Type B pancreatic cell (in vitro differentiated cells): ENCODE measurements at regions not wholly inside any gene's neighbourhood (a gene's known extent, or its start where the extent isn't known, plus 50 kb on each side); places are given as distances from the start of the nearest gene placed in this dataset.

Source experiments
- DNase-seq: peaks from one replicate; pipeline ENCODE4 v3.0.0; 2021; ENCODE audit warnings: mixed read lengths; ENCODE audit not compliant: unreplicated experiment; ENCODE audit errors: extremely low spot score
- H3K27ac Mint-ChIP-seq: 2 replicates; pipeline ENCODE4 v1.8.0; 2021; ENCODE audit warnings: mild to moderate bottlenecking, mixed read lengths
- H3K27me3 Mint-ChIP-seq: 2 replicates; pipeline ENCODE4 v1.8.0; 2021; ENCODE audit warnings: mixed read lengths
- H3K36me3 Mint-ChIP-seq: 2 replicates; pipeline ENCODE4 v1.8.0; 2021; ENCODE audit warnings: mixed read lengths
- H3K4me1 Mint-ChIP-seq: one replicate; pipeline ENCODE4 v1.8.0; 2021; ENCODE audit warnings: mixed read lengths; ENCODE audit not compliant: unreplicated experiment
- H3K4me3 Mint-ChIP-seq: 2 replicates; pipeline ENCODE4 v1.8.0; 2021; ENCODE audit warnings: mild to moderate bottlenecking, mixed read lengths
- H3K9me3 Mint-ChIP-seq: 2 replicates; pipeline ENCODE4 v1.8.0; 2021; ENCODE audit warnings: mixed read lengths
- TF ChIP-seq, protein P1 (sequence below): fragments of 200-600 bp; sonication (generic); conservative IDR thresholded peaks from 2 replicates; pipeline ENCODE4 v1.5.0; 2021; ENCODE audit warnings: antibody characterized with exemption, mild to moderate bottlenecking

DNA sequence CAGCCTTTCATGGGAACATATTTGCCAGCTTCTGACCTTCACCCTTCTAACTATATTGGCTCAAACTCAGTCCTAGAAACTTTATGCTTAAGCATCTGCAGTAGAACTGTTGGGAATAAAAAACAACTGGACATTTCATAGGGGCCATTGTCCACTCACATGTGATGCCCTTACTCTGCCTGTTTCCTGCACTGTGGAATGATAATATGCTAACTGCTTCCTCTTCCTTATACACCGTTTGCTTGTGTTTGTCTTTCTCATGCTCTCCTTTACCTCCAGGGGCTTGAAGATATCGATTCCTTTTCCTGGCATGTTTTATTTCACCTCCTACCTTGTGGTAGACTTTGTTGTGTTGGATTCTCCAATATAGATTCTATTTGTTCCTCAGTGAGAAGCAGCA lies 333.0 kb upstream of the DDI1 start:
- no peaks in the 10 kb centered on the region for H3K27me3 Mint-ChIP-seq
- no peak for DNase-seq
- no peaks in the 10 kb centered on the region for H3K4me1 Mint-ChIP-seq
- TF ChIP-seq, protein P1, sequence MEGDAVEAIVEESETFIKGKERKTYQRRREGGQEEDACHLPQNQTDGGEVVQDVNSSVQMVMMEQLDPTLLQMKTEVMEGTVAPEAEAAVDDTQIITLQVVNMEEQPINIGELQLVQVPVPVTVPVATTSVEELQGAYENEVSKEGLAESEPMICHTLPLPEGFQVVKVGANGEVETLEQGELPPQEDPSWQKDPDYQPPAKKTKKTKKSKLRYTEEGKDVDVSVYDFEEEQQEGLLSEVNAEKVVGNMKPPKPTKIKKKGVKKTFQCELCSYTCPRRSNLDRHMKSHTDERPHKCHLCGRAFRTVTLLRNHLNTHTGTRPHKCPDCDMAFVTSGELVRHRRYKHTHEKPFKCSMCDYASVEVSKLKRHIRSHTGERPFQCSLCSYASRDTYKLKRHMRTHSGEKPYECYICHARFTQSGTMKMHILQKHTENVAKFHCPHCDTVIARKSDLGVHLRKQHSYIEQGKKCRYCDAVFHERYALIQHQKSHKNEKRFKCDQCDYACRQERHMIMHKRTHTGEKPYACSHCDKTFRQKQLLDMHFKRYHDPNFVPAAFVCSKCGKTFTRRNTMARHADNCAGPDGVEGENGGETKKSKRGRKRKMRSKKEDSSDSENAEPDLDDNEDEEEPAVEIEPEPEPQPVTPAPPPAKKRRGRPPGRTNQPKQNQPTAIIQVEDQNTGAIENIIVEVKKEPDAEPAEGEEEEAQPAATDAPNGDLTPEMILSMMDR = no peak
- H3K9me3 Mint-ChIP-seq = no peaks in the 10 kb centered on the region
- H3K36me3 Mint-ChIP-seq = no peaks in the 10 kb centered on the region
- H3K27ac Mint-ChIP-seq = no peak overlapping the region
- H3K4me3 Mint-ChIP-seq = no peak overlapping the region

DNA sequence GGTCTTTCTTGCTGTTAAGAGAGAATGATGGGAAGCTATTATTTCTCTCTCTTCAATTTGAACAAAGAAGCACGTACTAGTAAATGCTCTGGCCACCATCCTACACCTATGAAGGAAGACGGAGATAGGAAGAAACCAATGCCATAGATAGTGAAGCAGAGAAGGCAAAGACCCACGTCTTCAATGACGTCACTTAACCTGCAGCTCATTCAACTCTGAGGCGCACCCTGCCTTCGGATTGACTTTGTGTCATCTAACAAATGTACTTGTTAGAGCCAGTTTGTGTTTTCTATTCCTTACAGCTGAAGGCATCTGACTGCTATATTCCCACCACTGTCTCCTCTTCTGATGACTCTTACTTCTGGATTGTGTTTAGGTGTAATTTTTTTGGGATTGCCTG lies 332.5 kb upstream of the DDI1 start:
- Mint-ChIP-seq H3K4me1 (no peaks in the 10 kb centered on the region), H3K27ac (no peak overlapping the region), H3K4me3 (no peak overlapping the region), H3K9me3 (peaks cover 4% of the 10 kb centered on the region), H3K27me3 (no peaks in the 10 kb centered on the region), H3K36me3 (no peaks in the 10 kb centered on the region)
- no peak for DNase-seq
- TF ChIP-seq, protein P1 = no peak

DNA sequence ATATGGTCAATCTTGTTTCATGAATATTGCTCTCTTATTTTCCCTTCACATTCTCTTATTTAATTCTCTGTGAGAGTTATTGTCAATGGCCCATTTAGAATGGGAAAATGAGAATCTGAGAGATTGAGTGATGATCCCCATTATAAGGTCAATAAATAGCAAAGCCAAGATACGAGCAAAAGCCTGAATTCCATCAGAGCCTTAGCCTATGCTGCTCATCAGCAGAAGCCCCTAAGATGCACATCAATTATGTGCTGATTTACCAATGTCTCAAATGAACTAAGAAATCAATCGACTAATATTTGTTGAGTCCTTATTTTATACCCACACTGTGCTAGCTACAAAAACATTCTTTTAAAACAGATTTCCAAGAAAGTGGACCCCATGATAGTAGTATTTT lies 330.8 kb upstream of the DDI1 start:
- H3K36me3 Mint-ChIP-seq = no peaks in the 10 kb centered on the region
- no peak overlapping the region for H3K4me3 Mint-ChIP-seq
- peaks cover 11% of the 10 kb centered on the region for H3K9me3 Mint-ChIP-seq
- TF ChIP-seq, protein P1 = no peak
- no peaks in the 10 kb centered on the region for H3K27me3 Mint-ChIP-seq
- DNase-seq = no peak
- no peaks in the 10 kb centered on the region for H3K4me1 Mint-ChIP-seq
- no peak overlapping the region for H3K27ac Mint-ChIP-seq

- TF ChIP-seq, protein P1 = no peak
- Mint-ChIP-seq H3K27ac (no peak overlapping the region), H3K4me3 (no peak overlapping the region), H3K27me3 (no peaks in the 10 kb centered on the region), H3K9me3 (peaks cover 15% of the 10 kb centered on the region), H3K36me3 (no peaks in the 10 kb centered on the region), H3K4me1 (no peaks in the 10 kb centered on the region)
- no peak for DNase-seq
Observed at GRCh38 chr11:103709371-103709770, 327.1 kb upstream of the DDI1 start.

GRCh38 chr11:103714246-103714645 lies 322.2 kb upstream of the DDI1 start:
- Mint-ChIP-seq H3K27ac (no peak overlapping the region), H3K9me3 (peaks cover 17% of the 10 kb centered on the region), H3K4me3 (no peak overlapping the region), H3K27me3 (no peaks in the 10 kb centered on the region), H3K36me3 (peaks cover 3% of the 10 kb centered on the region), H3K4me1 (no peaks in the 10 kb centered on the region)
- no peak for DNase-seq
- TF ChIP-seq, protein P1 = no peak

GRCh38 chr11:103716363-103716762 lies 320.1 kb upstream of the DDI1 start:
- Mint-ChIP-seq H3K27me3 (no peaks in the 10 kb centered on the region), H3K9me3 (peaks cover 13% of the 10 kb centered on the region), H3K36me3 (peaks cover 4% of the 10 kb centered on the region), H3K27ac (no peak overlapping the region), H3K4me1 (no peaks in the 10 kb centered on the region), H3K4me3 (no peak overlapping the region)
- TF ChIP-seq, protein P1 = no peak
- no peak for DNase-seq
